ENCODE measurements at regions not wholly inside any gene's neighbourhood (a gene's known extent, or its start where the extent isn't known, plus 50 kb on each side); places are given as distances from the start of the nearest gene placed in this dataset.
"Not testable (repeated sequence)": the region's sequence is repeated elsewhere in the genome, so short reads cannot be mapped to it uniquely, and the experiment has no call there.

DNA sequence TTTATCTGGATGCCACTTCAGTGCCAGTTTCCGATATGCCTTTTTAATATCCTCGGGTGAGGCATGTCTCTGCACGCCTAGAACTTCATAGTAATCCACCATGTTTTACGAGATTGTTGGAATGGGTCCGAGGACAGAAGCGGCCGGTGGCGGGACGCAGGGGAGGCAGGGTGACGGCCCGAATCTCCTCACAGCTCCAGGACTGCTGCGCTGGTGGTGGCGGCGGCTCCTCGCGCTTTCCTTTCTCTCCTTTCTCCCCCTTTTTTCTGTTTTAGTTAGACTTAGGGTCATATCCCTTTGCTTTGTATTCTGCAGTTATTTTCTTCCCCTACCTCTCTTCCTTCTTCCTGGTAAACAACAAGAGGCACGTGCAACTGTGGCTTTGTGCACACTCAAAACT lies 645.8 kb downstream of the ETS1 start:
- TF ChIP-seq, protein P1, sequence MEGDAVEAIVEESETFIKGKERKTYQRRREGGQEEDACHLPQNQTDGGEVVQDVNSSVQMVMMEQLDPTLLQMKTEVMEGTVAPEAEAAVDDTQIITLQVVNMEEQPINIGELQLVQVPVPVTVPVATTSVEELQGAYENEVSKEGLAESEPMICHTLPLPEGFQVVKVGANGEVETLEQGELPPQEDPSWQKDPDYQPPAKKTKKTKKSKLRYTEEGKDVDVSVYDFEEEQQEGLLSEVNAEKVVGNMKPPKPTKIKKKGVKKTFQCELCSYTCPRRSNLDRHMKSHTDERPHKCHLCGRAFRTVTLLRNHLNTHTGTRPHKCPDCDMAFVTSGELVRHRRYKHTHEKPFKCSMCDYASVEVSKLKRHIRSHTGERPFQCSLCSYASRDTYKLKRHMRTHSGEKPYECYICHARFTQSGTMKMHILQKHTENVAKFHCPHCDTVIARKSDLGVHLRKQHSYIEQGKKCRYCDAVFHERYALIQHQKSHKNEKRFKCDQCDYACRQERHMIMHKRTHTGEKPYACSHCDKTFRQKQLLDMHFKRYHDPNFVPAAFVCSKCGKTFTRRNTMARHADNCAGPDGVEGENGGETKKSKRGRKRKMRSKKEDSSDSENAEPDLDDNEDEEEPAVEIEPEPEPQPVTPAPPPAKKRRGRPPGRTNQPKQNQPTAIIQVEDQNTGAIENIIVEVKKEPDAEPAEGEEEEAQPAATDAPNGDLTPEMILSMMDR (conservative IDR thresholded peaks at IDR 0.05; ENCODE audit: low read depth in 2 of 2) = not testable (repeated sequence)
- TF ChIP-seq EZH2 (IDR thresholded peaks at IDR 0.05; ENCODE audit: low read depth, unreplicated experiment); CREB1 (CRISPR knock-in tag; IDR thresholded peaks at IDR 0.05; ENCODE audit: low read depth); JUNB (IDR thresholded peaks at IDR 0.05; ENCODE audit: unreplicated experiment); ZNF331 (CRISPR knock-in tag; IDR thresholded peaks at IDR 0.05; ENCODE audit: low read depth); POLR2AphosphoS5 (IDR thresholded peaks at IDR 0.05; ENCODE audit: low read depth); NANOG (IDR thresholded peaks at IDR 0.05; ENCODE audit: borderline replicate concordance); STAT1 (IDR thresholded peaks at IDR 0.05; ENCODE audit: unreplicated experiment); EZH2phosphoT487 (IDR thresholded peaks at IDR 0.05; ENCODE audit: unreplicated experiment): not testable (repeated sequence)

Data from GM23338 (cell line).